ENCODE measurements at regions not wholly inside any gene's neighbourhood (a gene's known extent, or its start where the extent isn't known, plus 50 kb on each side); places are given as distances from the start of the nearest gene placed in this dataset.

DNA sequence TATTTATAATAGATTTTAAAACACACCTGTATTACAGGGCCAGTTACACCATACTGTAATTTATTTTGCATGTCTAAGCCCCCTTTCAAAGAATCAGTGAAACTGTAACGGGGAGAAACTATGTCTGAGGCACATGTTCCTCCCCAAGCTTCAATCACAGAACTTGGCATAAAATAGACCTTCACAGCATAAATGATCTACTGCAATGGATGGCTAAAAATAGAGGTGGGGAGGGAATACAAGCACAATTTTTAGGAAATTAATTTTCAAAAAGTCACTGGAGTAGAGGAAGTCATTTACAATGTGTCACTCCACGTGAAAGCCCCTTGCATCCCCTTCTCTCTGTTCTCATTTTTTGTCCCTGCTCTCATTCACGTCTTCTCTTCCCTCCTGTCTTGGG is 385.2 kb downstream of the TNS3 start:
- Histone ChIP-seq H3K9me3 (no peaks in the 10 kb centered on the region), H3K4me3 (no peak overlapping the region), H3K36me3 (no peaks in the 10 kb centered on the region), H3K27me3 (no peaks in the 10 kb centered on the region), H3K27ac (no peak overlapping the region), H3K4me1 (no peaks in the 10 kb centered on the region)
- DNase-seq (ENCODE audit: extremely low spot score in 2 of 2): peak in 1 of 2 donors; percentile 25
- TF ChIP-seq POLR2AphosphoS5 (IDR thresholded peaks at IDR 0.05; ENCODE audit: insufficient read depth in 1 of 2, low read depth in 1 of 2) (no peak), POLR2A (IDR thresholded peaks at IDR 0.05) (no peak)
- TF ChIP-seq, protein P1, sequence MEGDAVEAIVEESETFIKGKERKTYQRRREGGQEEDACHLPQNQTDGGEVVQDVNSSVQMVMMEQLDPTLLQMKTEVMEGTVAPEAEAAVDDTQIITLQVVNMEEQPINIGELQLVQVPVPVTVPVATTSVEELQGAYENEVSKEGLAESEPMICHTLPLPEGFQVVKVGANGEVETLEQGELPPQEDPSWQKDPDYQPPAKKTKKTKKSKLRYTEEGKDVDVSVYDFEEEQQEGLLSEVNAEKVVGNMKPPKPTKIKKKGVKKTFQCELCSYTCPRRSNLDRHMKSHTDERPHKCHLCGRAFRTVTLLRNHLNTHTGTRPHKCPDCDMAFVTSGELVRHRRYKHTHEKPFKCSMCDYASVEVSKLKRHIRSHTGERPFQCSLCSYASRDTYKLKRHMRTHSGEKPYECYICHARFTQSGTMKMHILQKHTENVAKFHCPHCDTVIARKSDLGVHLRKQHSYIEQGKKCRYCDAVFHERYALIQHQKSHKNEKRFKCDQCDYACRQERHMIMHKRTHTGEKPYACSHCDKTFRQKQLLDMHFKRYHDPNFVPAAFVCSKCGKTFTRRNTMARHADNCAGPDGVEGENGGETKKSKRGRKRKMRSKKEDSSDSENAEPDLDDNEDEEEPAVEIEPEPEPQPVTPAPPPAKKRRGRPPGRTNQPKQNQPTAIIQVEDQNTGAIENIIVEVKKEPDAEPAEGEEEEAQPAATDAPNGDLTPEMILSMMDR (IDR thresholded peaks at IDR 0.05): no peak
- intact Hi-C loops (cut with DNase I): no loop called here

DNA sequence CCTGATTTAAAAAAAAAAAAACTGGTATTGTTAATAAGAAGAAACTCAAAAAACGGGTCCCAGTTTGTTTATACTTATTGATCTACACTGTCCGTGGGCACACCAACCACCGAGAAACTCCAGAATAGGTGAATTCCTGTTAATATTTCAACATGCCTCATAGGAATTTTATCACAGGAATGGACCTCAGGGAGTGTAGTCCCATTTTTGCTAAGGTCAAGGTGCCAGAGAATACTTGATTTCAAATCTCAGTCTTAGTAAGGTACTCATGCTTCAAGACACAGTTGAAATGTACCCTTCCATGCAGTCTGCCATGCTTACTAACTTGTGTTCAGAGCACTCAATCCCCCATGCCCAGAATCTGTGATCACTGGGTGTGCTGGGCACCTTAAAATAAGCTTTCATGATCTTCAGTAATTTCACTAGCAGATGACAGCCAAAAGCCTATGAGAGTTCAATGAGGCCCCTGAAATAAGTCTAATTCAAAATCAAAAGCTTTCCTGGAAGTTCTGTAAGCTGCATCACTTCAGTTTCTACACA is 385.7 kb downstream of the TNS3 start:
- H3K36me3 ChIP-seq: no peaks in the 10 kb centered on the region
- no peaks in the 10 kb centered on the region for H3K9me3 ChIP-seq
- H3K27ac ChIP-seq: no peak overlapping the region
- no peak for DNase-seq (ENCODE audit: extremely low spot score in 2 of 2)
- intact Hi-C loops (cut with DNase I): no loop called here
- no peaks in the 10 kb centered on the region for H3K4me1 ChIP-seq
- TF ChIP-seq POLR2A (IDR thresholded peaks at IDR 0.05): no peak
- TF ChIP-seq, protein P1 (IDR thresholded peaks at IDR 0.05): no peak
- no peak for TF ChIP-seq POLR2AphosphoS5 (IDR thresholded peaks at IDR 0.05; ENCODE audit: insufficient read depth in 1 of 2, low read depth in 1 of 2)
- no peak overlapping the region for H3K4me3 ChIP-seq
- no peaks in the 10 kb centered on the region for H3K27me3 ChIP-seq

DNA sequence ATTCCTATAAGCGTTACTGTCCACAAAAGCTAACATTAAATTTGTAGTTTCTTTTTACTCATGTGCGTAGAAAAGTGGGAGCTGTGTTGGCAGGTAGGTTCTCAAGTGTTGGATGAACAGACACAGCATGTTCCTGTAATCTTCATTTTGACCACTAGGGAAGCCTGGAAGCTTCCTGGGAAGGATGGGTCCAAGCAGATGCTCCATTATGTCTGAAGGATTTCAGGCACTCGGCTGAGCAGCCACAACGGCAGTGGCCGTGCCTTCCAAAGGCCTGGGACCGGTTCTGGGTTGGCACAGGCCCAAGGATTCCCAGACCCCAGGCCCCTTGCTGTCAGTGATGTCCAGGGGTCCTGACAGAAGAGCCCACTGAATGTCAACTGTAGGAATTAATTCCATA is 386.3 kb downstream of the TNS3 start:
- H3K4me3 ChIP-seq: no peak overlapping the region
- H3K27me3 ChIP-seq: no peaks in the 10 kb centered on the region
- H3K36me3 ChIP-seq: no peaks in the 10 kb centered on the region
- intact Hi-C loops (cut with DNase I): no loop called here
- no peak for TF ChIP-seq POLR2AphosphoS5 (IDR thresholded peaks at IDR 0.05; ENCODE audit: insufficient read depth in 1 of 2, low read depth in 1 of 2)
- TF ChIP-seq, protein P1 (IDR thresholded peaks at IDR 0.05): no peak
- no peak for TF ChIP-seq POLR2A (IDR thresholded peaks at IDR 0.05)
- no peaks in the 10 kb centered on the region for H3K9me3 ChIP-seq
- no peaks in the 10 kb centered on the region for H3K4me1 ChIP-seq
- no peak overlapping the region for H3K27ac ChIP-seq
- no peak for DNase-seq (ENCODE audit: extremely low spot score in 2 of 2)

DNA sequence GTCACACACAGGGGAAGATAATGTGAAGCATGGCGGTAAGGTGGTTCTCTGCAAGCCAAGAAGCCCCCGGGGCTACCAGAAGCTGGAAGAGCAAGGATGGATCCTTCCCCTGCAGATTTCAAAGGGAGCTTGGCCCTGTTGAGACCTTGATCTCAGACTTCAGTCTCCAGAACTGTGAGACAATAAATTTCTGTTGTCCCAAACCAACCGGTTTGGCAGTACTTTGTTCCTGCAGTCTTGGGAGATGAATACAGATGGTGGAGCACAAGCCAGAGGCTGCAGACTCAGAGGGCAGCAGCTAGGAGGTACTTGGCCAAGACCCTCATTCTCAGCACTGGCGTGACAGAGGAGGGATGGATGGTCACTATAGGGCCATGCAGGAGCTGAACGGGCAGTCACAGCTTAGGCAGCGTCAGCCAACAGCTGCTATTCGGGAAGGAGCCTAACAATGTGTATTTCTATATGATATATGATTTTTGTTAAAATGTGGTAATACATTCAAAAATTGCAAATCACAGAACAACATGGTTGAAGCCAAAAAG is 387.3 kb downstream of the TNS3 start:
- no peak for DNase-seq (ENCODE audit: extremely low spot score in 2 of 2)
- TF ChIP-seq POLR2AphosphoS5 (IDR thresholded peaks at IDR 0.05; ENCODE audit: insufficient read depth in 1 of 2, low read depth in 1 of 2) (no peak), POLR2A (IDR thresholded peaks at IDR 0.05) (no peak)
- TF ChIP-seq, protein P1 (IDR thresholded peaks at IDR 0.05): no peak
- Histone ChIP-seq H3K27ac (no peak overlapping the region), H3K9me3 (no peaks in the 10 kb centered on the region), H3K27me3 (no peaks in the 10 kb centered on the region), H3K4me3 (no peak overlapping the region), H3K4me1 (no peaks in the 10 kb centered on the region), H3K36me3 (no peaks in the 10 kb centered on the region)
- intact Hi-C loops (cut with DNase I): no loop called here

DNA sequence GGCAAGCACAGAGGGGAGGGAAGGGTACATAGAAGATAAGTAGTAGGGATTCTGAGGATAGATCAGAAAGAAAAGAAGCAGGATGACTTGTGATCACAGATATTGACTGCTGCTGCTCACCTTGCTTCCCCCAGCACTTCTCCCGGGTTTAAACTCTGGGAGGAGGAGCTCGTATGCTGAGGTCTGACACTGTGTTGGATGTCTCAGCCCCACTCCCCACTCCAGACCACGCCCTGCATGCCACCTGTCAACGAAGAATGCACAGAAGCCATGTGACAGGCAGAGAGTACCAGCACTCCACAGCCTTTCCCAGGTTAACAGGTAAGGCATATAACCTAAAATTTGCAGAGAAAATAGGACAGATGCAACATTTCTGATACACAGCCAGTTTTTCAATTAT is 388.9 kb downstream of the TNS3 start:
- H3K27me3 ChIP-seq: no peaks in the 10 kb centered on the region
- no peaks in the 10 kb centered on the region for H3K4me1 ChIP-seq
- intact Hi-C loops (cut with DNase I): no loop called here
- no peak overlapping the region for H3K27ac ChIP-seq
- TF ChIP-seq, protein P1 (IDR thresholded peaks at IDR 0.05): no peak
- TF ChIP-seq POLR2A (IDR thresholded peaks at IDR 0.05) (no peak), POLR2AphosphoS5 (IDR thresholded peaks at IDR 0.05; ENCODE audit: insufficient read depth in 1 of 2, low read depth in 1 of 2) (no peak)
- DNase-seq (ENCODE audit: extremely low spot score in 2 of 2): no peak
- H3K4me3 ChIP-seq: no peak overlapping the region
- no peaks in the 10 kb centered on the region for H3K9me3 ChIP-seq
- H3K36me3 ChIP-seq: no peaks in the 10 kb centered on the region
